GM21723 (cell line): ENCODE measurements at regions not wholly inside any gene's neighbourhood (a gene's known extent, or its start where the extent isn't known, plus 50 kb on each side); places are given as distances from the start of the nearest gene placed in this dataset.

Experiments
- ATAC-seq: cut with Tn5 transposase; IDR thresholded peaks from one replicate; pipeline ENCODE4 v1.9.1; 2021; ENCODE audit warnings: mild to moderate bottlenecking, moderate library complexity; ENCODE audit not compliant: unreplicated experiment

DNA sequence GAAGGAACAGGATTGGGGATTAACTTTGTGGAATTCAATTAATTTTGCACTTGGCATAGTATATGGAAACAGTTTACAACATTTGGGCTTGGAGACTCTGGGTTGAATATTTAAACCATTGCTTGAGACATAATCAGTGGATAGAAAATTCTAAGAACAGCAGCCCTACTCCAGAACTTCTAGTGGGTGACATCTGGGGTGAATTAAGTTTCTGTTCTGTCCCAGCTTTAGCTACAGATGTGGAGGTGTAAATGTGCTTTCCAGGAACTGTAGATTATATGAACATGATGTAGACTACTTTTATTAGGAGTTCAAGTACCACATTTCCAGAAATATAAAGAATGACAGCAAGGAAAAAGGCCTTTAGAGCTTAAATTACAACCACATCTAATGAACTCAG, 51.9 kb upstream of the SKAP2 start:
- ATAC-seq, result no peak
